NCI-H1930 (cell line): ENCODE measurements at regions not wholly inside any gene's neighbourhood (a gene's known extent, or its start where the extent isn't known, plus 50 kb on each side); places are given as distances from the start of the nearest gene placed in this dataset.
"Not testable (repeated sequence)": the region's sequence is repeated elsewhere in the genome, so short reads cannot be mapped to it uniquely, and the experiment has no call there.

Experiments
- DNase-seq, 2 experiments: peaks; one replicate each; lab custom pipeline; 2025; lab: John Stamatoyannopoulos, UW

GRCh38 chr2:82237994-82238662 is 1933.6 kb upstream of the LRRTM1 start:
- no peak for DNase-seq

- DNase-seq, result no peak
Observed at GRCh38 chr2:82234283-82234874, 1929.8 kb upstream of the LRRTM1 start.

- DNase-seq, result no peak
Observed at GRCh38 chr2:82233806-82234205, 1929.3 kb upstream of the LRRTM1 start.

- no peak for DNase-seq
Observed at GRCh38 chr2:82230406-82230805, 1925.9 kb upstream of the LRRTM1 start.

GRCh38 chr2:82226441-82226840 is 1921.9 kb upstream of the LRRTM1 start:
- no peak for DNase-seq

- peak in 1 of 2 experiments; percentile 4 for DNase-seq
Observed at GRCh38 chr2:82224301-82224940, 1919.9 kb upstream of the LRRTM1 start.

- DNase-seq, result no peak
Observed at GRCh38 chr2:82215212-82215611, 1910.7 kb upstream of the LRRTM1 start.

GRCh38 chr2:82199493-82199852 is 1894.9 kb upstream of the LRRTM1 start:
- DNase-seq, result no peak

- DNase-seq, result no peak
Observed at GRCh38 chr2:82198809-82199492, 1894.4 kb upstream of the LRRTM1 start.

- DNase-seq, result no peak
Observed at GRCh38 chr2:82182270-82182669, 1877.7 kb upstream of the LRRTM1 start.

GRCh38 chr2:82175210-82175609 is 1870.7 kb upstream of the LRRTM1 start:
- DNase-seq, result not testable (repeated sequence)

GRCh38 chr2:82172483-82172882 is 1867.9 kb upstream of the LRRTM1 start:
- no peak for DNase-seq

GRCh38 chr2:82169379-82169778 is 1864.8 kb upstream of the LRRTM1 start:
- no peak for DNase-seq

- no peak for DNase-seq
Observed at GRCh38 chr2:82165377-82165776, 1860.8 kb upstream of the LRRTM1 start.

GRCh38 chr2:82158150-82158549 is 1853.6 kb upstream of the LRRTM1 start:
- DNase-seq, result no peak

- no peak for DNase-seq
Observed at GRCh38 chr2:82155469-82155868, 1850.9 kb upstream of the LRRTM1 start.

- DNase-seq, result no peak
Observed at GRCh38 chr2:82143343-82143742, 1838.8 kb upstream of the LRRTM1 start.

- DNase-seq, result no peak
Observed at GRCh38 chr2:82139979-82140611, 1835.5 kb upstream of the LRRTM1 start.

GRCh38 chr2:82137441-82137840 is 1832.9 kb upstream of the LRRTM1 start:
- DNase-seq, result no peak

- no peak for DNase-seq
Observed at GRCh38 chr2:82128051-82128450, 1823.5 kb upstream of the LRRTM1 start.

- DNase-seq, result no peak
Observed at GRCh38 chr2:82124629-82125028, 1820.1 kb upstream of the LRRTM1 start.

- DNase-seq, result no peak
Observed at GRCh38 chr2:82120654-82121053, 1816.1 kb upstream of the LRRTM1 start.
